ENCODE measurements at regions not wholly inside any gene's neighbourhood (a gene's known extent, or its start where the extent isn't known, plus 50 kb on each side); places are given as distances from the start of the nearest gene placed in this dataset.

DNA sequence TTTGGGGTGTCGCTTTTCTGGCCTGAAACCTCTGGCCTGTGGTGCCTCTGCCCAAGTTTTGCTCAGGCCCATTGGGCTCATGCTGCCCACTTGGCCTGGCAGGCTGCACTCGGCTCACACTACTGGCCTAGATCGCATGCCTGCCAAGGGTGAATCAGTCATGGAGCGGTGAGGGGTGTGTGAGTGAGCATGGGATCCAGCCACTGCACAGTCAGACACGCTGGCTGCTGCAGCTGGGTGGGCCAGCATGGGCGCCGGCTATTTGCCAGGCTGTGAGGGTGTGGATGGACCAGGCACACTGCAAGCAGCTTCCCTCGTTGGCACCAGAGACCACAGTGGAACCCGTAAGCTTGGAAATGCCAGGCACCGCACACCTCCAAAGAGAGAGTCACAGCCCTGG is 145.4 kb upstream of the CNR1 start:
- WGBS, 4 donors: 78 to 95% (median 89%) methylated on average over 7 to 10 of the region's 10 CpGs
- intact Hi-C loops (cut with DNase I): no loop called here
- DNase-seq: no peak

DNA sequence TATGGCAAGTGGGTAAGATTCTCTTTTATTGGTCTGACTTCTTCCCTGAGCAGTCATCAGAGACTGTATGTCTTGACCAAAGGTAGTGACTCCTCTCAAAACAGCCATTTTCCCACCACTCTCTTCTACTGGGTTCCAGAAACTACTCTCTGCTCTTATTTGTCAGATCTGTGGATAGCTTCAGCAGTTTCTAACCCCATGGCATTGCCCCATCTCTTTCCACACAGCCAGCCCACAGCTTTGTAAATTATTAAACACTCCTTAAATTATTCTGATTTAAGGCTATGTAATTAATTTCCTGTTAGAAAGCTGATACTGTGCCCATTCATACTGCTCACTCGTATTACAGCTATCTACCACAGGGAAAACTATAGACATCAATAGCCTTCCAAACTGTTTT is 138.4 kb upstream of the CNR1 start:
- peaks cover 0 to 4% (median 0%) of the 10 kb centered on the region in 9 donors for H3K27me3 ChIP-seq
- DNase-seq: no peak
- no peaks in the 10 kb centered on the region for H3K4me1 ChIP-seq
- no peak for TF ChIP-seq POLR2A (IDR thresholded peaks at IDR 0.05)
- TF ChIP-seq, protein P1, sequence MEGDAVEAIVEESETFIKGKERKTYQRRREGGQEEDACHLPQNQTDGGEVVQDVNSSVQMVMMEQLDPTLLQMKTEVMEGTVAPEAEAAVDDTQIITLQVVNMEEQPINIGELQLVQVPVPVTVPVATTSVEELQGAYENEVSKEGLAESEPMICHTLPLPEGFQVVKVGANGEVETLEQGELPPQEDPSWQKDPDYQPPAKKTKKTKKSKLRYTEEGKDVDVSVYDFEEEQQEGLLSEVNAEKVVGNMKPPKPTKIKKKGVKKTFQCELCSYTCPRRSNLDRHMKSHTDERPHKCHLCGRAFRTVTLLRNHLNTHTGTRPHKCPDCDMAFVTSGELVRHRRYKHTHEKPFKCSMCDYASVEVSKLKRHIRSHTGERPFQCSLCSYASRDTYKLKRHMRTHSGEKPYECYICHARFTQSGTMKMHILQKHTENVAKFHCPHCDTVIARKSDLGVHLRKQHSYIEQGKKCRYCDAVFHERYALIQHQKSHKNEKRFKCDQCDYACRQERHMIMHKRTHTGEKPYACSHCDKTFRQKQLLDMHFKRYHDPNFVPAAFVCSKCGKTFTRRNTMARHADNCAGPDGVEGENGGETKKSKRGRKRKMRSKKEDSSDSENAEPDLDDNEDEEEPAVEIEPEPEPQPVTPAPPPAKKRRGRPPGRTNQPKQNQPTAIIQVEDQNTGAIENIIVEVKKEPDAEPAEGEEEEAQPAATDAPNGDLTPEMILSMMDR (IDR thresholded peaks at IDR 0.05): no peak
- WGBS, 4 donors: 63 to 81% (median 77%) methylated on average over 1 of the region's 1 CpG
- no peak overlapping the region for H3K4me3 ChIP-seq
- ATAC-seq: no peak
- no peaks in the 10 kb centered on the region for H3K36me3 ChIP-seq
- intact Hi-C loops (cut with DNase I): no loop called here
- no peak overlapping the region for H3K27ac ChIP-seq
- H3K9me3 ChIP-seq: peaks cover 0 to 12% (median 0%) of the 10 kb centered on the region in 12 donors

More for the DNA sequence above, 145.4 kb upstream of the CNR1 start:
- ATAC-seq: no peak
- Histone ChIP-seq H3K27me3 (peaks cover 0 to 4% (median 0%) of the 10 kb centered on the region in 9 donors), H3K4me1 (no peaks in the 10 kb centered on the region), H3K27ac (no peak overlapping the region), H3K9me3 (peaks cover 0 to 12% (median 0%) of the 10 kb centered on the region in 12 donors), H3K4me3 (no peak overlapping the region), H3K36me3 (no peaks in the 10 kb centered on the region)
- TF ChIP-seq, protein P1 (IDR thresholded peaks at IDR 0.05): no peak
- TF ChIP-seq POLR2A (IDR thresholded peaks at IDR 0.05): no peak

DNA sequence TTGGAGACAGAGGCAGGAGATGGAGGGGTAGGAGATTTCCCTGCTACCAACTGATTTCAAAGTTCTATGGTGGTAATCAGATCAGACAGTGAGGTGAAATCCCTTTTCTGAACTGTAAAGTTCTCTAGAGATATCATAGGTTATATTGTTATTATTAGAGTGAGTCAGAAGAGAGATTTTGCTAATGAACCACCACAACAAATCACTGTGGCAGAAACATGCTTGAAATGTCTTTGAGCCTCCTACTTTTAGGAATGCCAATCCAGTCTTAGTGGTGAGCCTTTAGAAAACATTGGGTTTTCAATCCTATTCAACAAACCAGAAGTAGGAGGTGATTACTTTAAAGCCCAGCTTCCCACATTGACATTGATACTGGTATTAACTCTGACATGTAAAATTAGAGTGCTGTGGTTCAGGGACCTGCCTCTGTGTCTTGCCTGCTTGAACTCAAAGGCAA is 136.7 kb upstream of the CNR1 start:
- Histone ChIP-seq H3K4me3 (no peak overlapping the region), H3K36me3 (no peaks in the 10 kb centered on the region), H3K27ac (no peak overlapping the region), H3K9me3 (peaks cover 0 to 10% (median 0%) of the 10 kb centered on the region in 12 donors), H3K4me1 (no peaks in the 10 kb centered on the region), H3K27me3 (no peaks in the 10 kb centered on the region)
- DNase-seq (no peak), ATAC-seq (no peak)
- intact Hi-C loops (cut with DNase I): no loop called here
- no peak for TF ChIP-seq POLR2A (IDR thresholded peaks at IDR 0.05)
- TF ChIP-seq, protein P1 (IDR thresholded peaks at IDR 0.05): no peak

DNA sequence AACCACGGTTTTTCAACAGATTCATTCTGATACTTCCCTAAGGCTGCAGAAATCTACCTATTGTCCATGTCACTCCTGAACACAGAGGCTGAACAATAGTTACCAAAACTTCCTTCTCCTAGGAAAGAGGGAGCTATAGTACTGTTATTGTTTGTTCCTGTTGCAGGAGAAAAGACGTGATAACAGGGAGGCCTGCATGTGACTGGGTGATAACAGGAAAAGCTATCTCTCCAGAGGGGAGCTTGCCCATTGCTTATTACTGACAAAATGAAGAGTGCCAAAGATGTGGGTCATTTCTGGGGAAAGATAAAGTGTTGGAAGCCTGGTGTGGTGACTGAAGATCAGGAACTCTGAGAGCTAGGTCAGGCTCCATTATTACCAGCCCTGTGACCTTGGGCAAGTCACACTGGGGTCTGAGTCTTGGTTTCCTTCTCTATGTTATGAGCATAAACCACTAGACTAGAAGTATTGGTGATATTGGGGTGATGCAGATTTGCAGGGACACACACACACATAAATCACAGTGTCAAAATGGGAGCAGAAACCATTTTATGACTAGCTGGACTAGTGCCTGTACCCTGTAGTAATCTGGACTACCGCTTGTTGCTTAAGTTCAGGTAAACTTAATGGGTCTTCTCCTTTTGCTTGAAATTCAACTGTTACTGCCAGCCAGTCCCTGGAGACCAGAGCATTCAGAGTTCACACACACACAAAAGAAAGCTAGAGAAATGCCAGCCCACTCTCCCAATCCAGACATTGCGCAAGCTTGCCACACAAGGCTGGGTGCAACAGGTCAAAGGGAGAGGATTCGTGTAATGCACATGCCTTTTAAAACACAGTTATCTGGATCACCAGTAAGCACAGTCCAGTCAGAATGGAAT is 136.0 kb upstream of the CNR1 start:
- Histone ChIP-seq H3K4me3 (no peak overlapping the region), H3K4me1 (no peaks in the 10 kb centered on the region), H3K27ac (no peak overlapping the region), H3K9me3 (peaks cover 0 to 4% (median 0%) of the 10 kb centered on the region in 12 donors), H3K27me3 (no peaks in the 10 kb centered on the region), H3K36me3 (no peaks in the 10 kb centered on the region)
- DNase-seq (no peak), ATAC-seq (no peak)
- no peak for TF ChIP-seq POLR2A (IDR thresholded peaks at IDR 0.05)
- TF ChIP-seq, protein P1 (IDR thresholded peaks at IDR 0.05): no peak
- intact Hi-C loops (cut with DNase I): no loop called here
- WGBS, 4 donors: 57 to 64% (median 58%) methylated on average over 5 of the region's 5 CpGs
